Neuronal stem cell (in vitro differentiated cells): ENCODE measurements at regions not wholly inside any gene's neighbourhood (a gene's known extent, or its start where the extent isn't known, plus 50 kb on each side); places are given as distances from the start of the nearest gene placed in this dataset.

Experiments used
- DNase-seq: peaks from one replicate; pipeline ENCODE4 v3.0.0-alpha.2; 2013; ENCODE audit warnings: low spot score
- H2AFZ ChIP-seq: one replicate; pipeline ENCODE4 v1.6.1; 2013; ENCODE audit warnings: mild to moderate bottlenecking, low read length, inconsistent platforms
- H2AK5ac ChIP-seq: 2 replicates; pipeline ENCODE4 v1.6.1; 2013; ENCODE audit warnings: low read depth, mild to moderate bottlenecking, inconsistent platforms, low read length, moderate library complexity, mixed read lengths
- H2BK120ac ChIP-seq: 2 replicates; pipeline ENCODE4 v1.6.1; 2013; ENCODE audit warnings: low read depth, mild to moderate bottlenecking, inconsistent platforms, low read length, moderate library complexity, mixed read lengths
- H2BK12ac ChIP-seq: one replicate; pipeline ENCODE4 v1.6.1; 2013; ENCODE audit warnings: low read length, inconsistent platforms
- H2BK15ac ChIP-seq: 2 replicates; pipeline ENCODE4 v1.6.1; 2013; ENCODE audit warnings: mild to moderate bottlenecking, low read length, inconsistent platforms, mixed read lengths
- H2BK5ac ChIP-seq: one replicate; pipeline ENCODE4 v1.6.1; 2013; ENCODE audit warnings: inconsistent platforms, mild to moderate bottlenecking, low read length, moderate library complexity
- H3K14ac ChIP-seq: one replicate; pipeline ENCODE4 v1.6.1; 2013; ENCODE audit warnings: low read length, inconsistent platforms
- H3K18ac ChIP-seq: 2 replicates; pipeline ENCODE4 v1.6.1; 2013; ENCODE audit warnings: low read length, inconsistent platforms
- H3K23ac ChIP-seq: 2 replicates; pipeline ENCODE4 v1.6.1; 2013; ENCODE audit warnings: low read depth, mild to moderate bottlenecking, mixed read lengths, low read length, inconsistent platforms; ENCODE audit not compliant: poor library complexity
- H3K27ac ChIP-seq: replicated peaks from 3 replicates; pipeline ENCODE4 v1.5.1; 2013; ENCODE audit warnings: low read length, inconsistent platforms
- H3K27me3 ChIP-seq, 3 experiments: 2 replicates each; pipeline ENCODE4 v1.6.1; 2013; ENCODE audit warnings: low read length in 3 of 3, mild to moderate bottlenecking in 2 of 3, inconsistent platforms in 1 of 3, low read depth in 1 of 3, mixed read lengths in 1 of 3, moderate library complexity in 1 of 3; ENCODE audit not compliant: control insufficient read depth in 3 of 3, insufficient read depth in 3 of 3
- H3K36me3 ChIP-seq, 2 donors: replicated peaks in 1 of 2; 2 replicates each; pipeline ENCODE4 v1.6.1; 2013; ENCODE audit warnings: low read length in 2 of 2; ENCODE audit not compliant: control insufficient read depth in 2 of 2, insufficient read depth in 2 of 2
- H3K4ac ChIP-seq: 2 replicates; pipeline ENCODE4 v1.6.1; 2013; ENCODE audit warnings: inconsistent platforms, mild to moderate bottlenecking, low read length, moderate library complexity
- H3K4me1 ChIP-seq, 2 donors: 1 replicate in 1 of 2; 2 replicates in 1 of 2; pipeline ENCODE4 v1.6.1; 2013; ENCODE audit warnings: low read length in 2 of 2, low read depth in 1 of 2; ENCODE audit not compliant: control insufficient read depth in 2 of 2, insufficient read depth in 1 of 2
- H3K4me2 ChIP-seq: one replicate; pipeline ENCODE4 v1.6.1; 2013; ENCODE audit warnings: mild to moderate bottlenecking, low read length, inconsistent platforms; ENCODE audit not compliant: insufficient read depth, poor library complexity, severe bottlenecking
- H3K4me3 ChIP-seq, 2 donors: 2 replicates each; pipeline ENCODE4 v1.5.1; 2013; ENCODE audit warnings: low read length in 2 of 2, mild to moderate bottlenecking in 2 of 2, inconsistent platforms in 1 of 2, moderate library complexity in 1 of 2
- H3K79me1 ChIP-seq: one replicate; pipeline ENCODE4 v1.6.1; 2013; ENCODE audit warnings: low read depth, mild to moderate bottlenecking, inconsistent platforms, low read length, moderate library complexity
- H3K9ac ChIP-seq: one replicate; pipeline ENCODE4 v1.6.1; 2013; ENCODE audit warnings: mild to moderate bottlenecking, low read depth, low read length, inconsistent platforms; ENCODE audit not compliant: poor library complexity
- H3K9me3 ChIP-seq, 2 donors: replicated peaks in 1 of 2; 2 replicates each; pipeline versions ENCODE3 to v1.6.1; 2013; ENCODE audit warnings: low read length in 2 of 2, mild to moderate bottlenecking in 2 of 2, inconsistent platforms in 1 of 2, low read depth in 1 of 2, mixed read lengths in 1 of 2, moderate library complexity in 1 of 2; ENCODE audit not compliant: control insufficient read depth in 2 of 2, insufficient read depth in 1 of 2
- H4K8ac ChIP-seq: one replicate; pipeline ENCODE4 v1.6.1; 2013; ENCODE audit warnings: low read depth, mild to moderate bottlenecking, inconsistent platforms, low read length, moderate library complexity
- H4K91ac ChIP-seq: one replicate; pipeline ENCODE4 v1.6.1; 2013; ENCODE audit warnings: low read length, low read depth, mild to moderate bottlenecking, inconsistent platforms; ENCODE audit not compliant: poor library complexity
- WGBS, 2 donors: extraction: QIAGEN DNeasy Blood & Tissue Kit; methylation state at CpG; one replicate each; pipeline ENCODE4 v1.1.7; 2013; ENCODE audit warnings: missing lambda C conversion rate in 2 of 2, mixed read lengths in 1 of 2; ENCODE audit not compliant: insufficient read length in 2 of 2, insufficient replicate concordance in 1 of 2; ENCODE audit errors: extremely low coverage in 2 of 2; 5-methylcytosine and 5-hydroxymethylcytosine counted together

DNA sequence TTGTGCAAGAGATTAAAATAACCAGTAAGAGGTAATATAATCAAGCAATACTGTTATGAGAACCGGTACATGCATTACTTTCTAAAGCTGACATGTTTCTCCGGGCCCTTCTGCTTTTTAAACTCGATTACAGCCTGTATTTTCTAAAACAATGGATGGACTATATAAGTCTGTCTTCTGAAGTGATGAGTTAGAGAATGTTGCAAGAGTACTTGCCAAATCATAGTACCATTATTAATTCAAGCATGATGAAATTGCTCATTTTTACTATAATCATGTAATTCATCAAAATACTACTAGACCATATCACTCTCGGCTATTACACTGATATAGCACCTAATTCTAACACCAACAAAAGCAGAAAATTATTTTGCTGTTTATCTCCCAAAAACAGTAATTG, 1240.3 kb upstream of the ACVR2A start:
- WGBS, 2 donors, result no CpG with 5 or more reads among the region's 4 CpGs
- no peak overlapping the region for H3K27ac ChIP-seq
- DNase-seq, result no peak

DNA sequence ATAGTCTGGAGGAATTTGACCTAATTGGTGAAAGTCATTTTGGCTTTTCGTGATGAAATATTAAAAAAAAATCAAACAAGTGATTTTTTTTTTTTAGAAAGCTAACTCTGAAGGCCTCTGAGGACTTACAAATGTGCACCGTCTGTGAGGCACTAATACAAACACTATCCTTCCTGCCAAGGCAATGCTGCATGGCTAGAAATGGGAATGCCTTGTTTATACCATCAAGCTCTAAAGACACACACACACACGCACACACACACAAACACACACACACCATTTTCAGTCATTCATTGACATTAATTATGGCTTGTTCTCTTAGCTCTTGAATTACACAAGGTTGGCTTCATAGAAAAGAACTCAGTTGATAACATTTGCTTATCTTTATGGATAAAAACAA, 1242.0 kb upstream of the ACVR2A start:
- no peak for DNase-seq
- Histone ChIP-seq H3K9me3 (no peaks in the 10 kb centered on the region), H2AK5ac (no peak overlapping the region), H3K36me3 (no peaks in the 10 kb centered on the region), H3K23ac (no peak overlapping the region), H4K8ac (no peak overlapping the region), H3K18ac (no peak overlapping the region), H2AFZ (peak overlapping the region; percentile 40), H2BK5ac (no peak overlapping the region), H3K14ac (no peak overlapping the region), H4K91ac (no peak overlapping the region), H2BK12ac (no peak overlapping the region), H3K4me2 (no peak overlapping the region), H3K4ac (no peak overlapping the region), H3K4me3 (no peak overlapping the region), H2BK15ac (no peak overlapping the region), H2BK120ac (no peak overlapping the region), H3K27ac (no peak overlapping the region), H3K4me1 (peaks cover 0 to 2% of the 10 kb centered on the region in 2 donors), H3K9ac (no peak overlapping the region), H3K27me3 (no peaks in the 10 kb centered on the region), H3K79me1 (no peaks in the 10 kb centered on the region)
- WGBS, 2 donors, result no CpG with 5 or more reads among the region's 3 CpGs

More for the DNA sequence above, 1240.3 kb upstream of the ACVR2A start:
- Histone ChIP-seq H3K4me2 (no peak overlapping the region), H3K27me3 (no peaks in the 10 kb centered on the region), H3K79me1 (no peaks in the 10 kb centered on the region), H2BK5ac (no peak overlapping the region), H2BK15ac (no peak overlapping the region), H4K8ac (no peak overlapping the region), H2BK120ac (no peak overlapping the region), H3K9ac (no peak overlapping the region), H2BK12ac (no peak overlapping the region), H3K23ac (no peak overlapping the region), H3K4me3 (no peak overlapping the region), H4K91ac (no peak overlapping the region), H3K9me3 (no peaks in the 10 kb centered on the region), H3K18ac (no peak overlapping the region), H3K36me3 (no peaks in the 10 kb centered on the region), H2AK5ac (no peak overlapping the region), H3K4ac (no peak overlapping the region), H2AFZ (no peak overlapping the region), H3K4me1 (peaks cover 0 to 2% of the 10 kb centered on the region in 2 donors), H3K14ac (no peak overlapping the region)

DNA sequence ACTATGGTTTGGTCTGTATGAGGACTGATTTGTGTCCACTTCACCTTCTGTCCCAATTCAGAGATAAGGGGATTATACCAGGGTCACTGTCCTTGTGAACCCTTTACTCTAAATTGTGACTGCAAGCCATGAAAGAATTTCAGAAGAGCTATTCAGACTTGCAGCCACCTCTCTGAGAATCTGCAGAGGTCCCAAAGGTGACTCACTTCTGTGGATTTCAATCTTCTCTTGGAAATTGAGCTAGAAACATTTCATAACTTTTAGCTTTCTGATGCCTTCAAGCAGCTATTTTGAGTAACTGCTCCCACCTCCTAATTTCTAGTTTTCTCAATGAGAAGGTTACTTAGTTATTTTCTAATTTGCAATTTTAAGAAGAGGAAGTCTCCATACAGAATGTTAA, 1242.4 kb upstream of the ACVR2A start:
- Histone ChIP-seq H2BK120ac (no peak overlapping the region), H3K79me1 (no peaks in the 10 kb centered on the region), H3K4me1 (peaks cover 0 to 2% of the 10 kb centered on the region in 2 donors), H3K9me3 (no peaks in the 10 kb centered on the region), H3K18ac (no peak overlapping the region), H2BK12ac (no peak overlapping the region), H2AK5ac (no peak overlapping the region), H3K23ac (no peak overlapping the region), H3K36me3 (no peaks in the 10 kb centered on the region), H3K9ac (no peak overlapping the region), H2AFZ (no peak overlapping the region), H3K4me3 (no peak overlapping the region), H3K27me3 (no peaks in the 10 kb centered on the region), H3K27ac (no peak overlapping the region), H4K91ac (no peak overlapping the region), H3K4ac (no peak overlapping the region), H3K4me2 (no peak overlapping the region), H3K14ac (no peak overlapping the region), H4K8ac (no peak overlapping the region), H2BK5ac (no peak overlapping the region), H2BK15ac (no peak overlapping the region)
- no peak for DNase-seq

DNA sequence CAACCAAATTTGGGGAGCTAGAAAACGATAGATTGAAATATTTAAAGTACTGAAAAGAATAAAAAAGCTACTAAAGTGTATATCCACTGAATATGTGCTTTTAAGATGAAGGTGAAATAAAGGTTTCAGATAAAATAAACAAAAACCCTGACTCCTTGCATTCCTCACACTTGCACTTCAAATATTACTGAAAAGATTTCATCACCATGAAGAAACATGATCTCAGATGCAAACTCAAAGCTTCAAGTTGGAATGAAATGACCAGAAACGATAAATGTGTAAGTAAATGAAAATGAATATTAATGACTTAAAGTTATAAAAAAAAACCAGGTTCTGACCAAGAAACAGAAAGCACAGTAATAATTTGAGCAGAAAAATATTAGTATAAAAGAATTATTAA, 1246.0 kb upstream of the ACVR2A start:
- Histone ChIP-seq H4K91ac (no peak overlapping the region), H2BK5ac (no peak overlapping the region), H3K23ac (no peak overlapping the region), H3K4me2 (no peak overlapping the region), H3K4ac (no peak overlapping the region), H4K8ac (no peak overlapping the region), H3K18ac (no peak overlapping the region), H3K27ac (no peak overlapping the region), H2BK12ac (no peak overlapping the region), H3K36me3 (no peaks in the 10 kb centered on the region), H2BK120ac (no peak overlapping the region), H2AK5ac (no peak overlapping the region), H2AFZ (no peak overlapping the region), H3K79me1 (no peaks in the 10 kb centered on the region), H3K4me1 (peaks cover 0 to 2% of the 10 kb centered on the region in 2 donors), H3K27me3 (no peaks in the 10 kb centered on the region), H3K9ac (no peak overlapping the region), H2BK15ac (no peak overlapping the region), H3K14ac (no peak overlapping the region), H3K4me3 (no peak overlapping the region), H3K9me3 (no peaks in the 10 kb centered on the region)
- DNase-seq, result no peak
- no CpG with 5 or more reads among the region's 2 CpGs for WGBS, 2 donors
